HG03095 (cell line): ENCODE measurements at regions not wholly inside any gene's neighbourhood (a gene's known extent, or its start where the extent isn't known, plus 50 kb on each side); places are given as distances from the start of the nearest gene placed in this dataset.

ENCODE experiments used
- ATAC-seq: cut with Tn5 transposase; IDR thresholded peaks from one replicate; pipeline ENCODE4 v1.9.1; 2021; ENCODE audit warnings: moderate library complexity; ENCODE audit not compliant: unreplicated experiment

- no peak for ATAC-seq
Observed at GRCh38 chr6:113425977-113426660, 431.0 kb upstream of the MARCKS start.

DNA sequence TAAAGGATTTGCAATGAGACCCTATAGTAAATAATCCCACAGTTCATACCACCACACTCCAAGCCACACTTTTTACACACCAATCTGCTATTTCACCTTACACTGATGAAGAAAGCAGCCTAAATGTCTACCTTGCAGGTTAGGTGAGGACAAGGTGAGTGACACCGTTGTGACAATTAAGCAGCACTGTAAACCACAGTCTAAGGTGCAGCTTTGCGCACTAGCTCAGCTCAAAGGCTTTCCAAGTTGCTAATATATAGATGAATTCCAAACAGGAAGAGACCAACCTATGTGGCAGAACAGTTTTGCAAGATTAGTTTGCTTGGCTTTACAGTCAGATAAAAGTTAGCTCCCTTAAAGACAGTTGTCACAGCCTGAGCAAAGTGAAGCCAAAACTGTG is 429.5 kb upstream of the MARCKS start:
- no peak for ATAC-seq

GRCh38 chr6:113428702-113429101 is 428.4 kb upstream of the MARCKS start:
- no peak for ATAC-seq

- ATAC-seq, result no peak
Observed at GRCh38 chr6:113432521-113433334, 424.4 kb upstream of the MARCKS start.

GRCh38 chr6:113433335-113433991 is 423.7 kb upstream of the MARCKS start:
- ATAC-seq, result no peak

- no peak for ATAC-seq
Observed at GRCh38 chr6:113434641-113435040, 422.5 kb upstream of the MARCKS start.

- no peak for ATAC-seq
Observed at GRCh38 chr6:113437566-113437965, 419.6 kb upstream of the MARCKS start.

DNA sequence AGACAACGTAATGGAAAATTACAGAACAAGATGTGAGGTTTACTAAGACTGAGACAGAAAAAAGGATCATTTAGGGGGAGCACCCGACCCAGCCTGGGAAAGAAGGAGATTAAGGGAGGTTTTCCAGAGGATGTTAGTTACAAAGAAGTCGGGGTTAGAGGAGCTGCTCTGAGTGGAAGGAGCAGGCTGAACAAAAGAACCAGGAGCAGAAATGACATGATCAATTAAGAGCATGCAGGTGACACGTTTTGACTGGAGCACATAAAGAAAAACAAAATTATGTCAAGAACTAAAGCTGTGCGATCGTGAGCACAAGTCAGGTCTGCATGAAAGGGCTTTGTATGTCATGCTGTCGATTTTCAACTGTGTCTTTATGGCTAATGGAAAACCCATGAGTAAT is 417.3 kb upstream of the MARCKS start:
- ATAC-seq, result no peak

GRCh38 chr6:113442040-113442439 is 415.1 kb upstream of the MARCKS start:
- no peak for ATAC-seq

DNA sequence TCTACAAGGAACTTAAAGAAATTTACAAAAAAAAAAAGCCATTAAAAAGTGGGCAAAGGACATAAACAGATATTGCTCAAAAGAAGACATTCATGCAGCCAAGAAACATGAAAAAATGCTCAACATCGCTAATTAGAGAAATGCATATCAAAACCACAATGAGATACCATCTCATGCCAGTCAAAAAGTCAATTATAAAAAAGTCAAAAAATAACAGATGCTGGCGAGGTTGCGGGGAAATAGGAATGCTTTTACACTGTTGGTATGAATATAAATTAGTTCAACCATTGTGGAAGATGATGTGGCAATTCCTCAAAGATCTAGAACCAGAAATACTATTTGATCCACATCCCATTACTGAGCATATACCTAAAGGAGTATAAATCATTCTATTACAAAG is 411.9 kb upstream of the MARCKS start:
- no peak for ATAC-seq

DNA sequence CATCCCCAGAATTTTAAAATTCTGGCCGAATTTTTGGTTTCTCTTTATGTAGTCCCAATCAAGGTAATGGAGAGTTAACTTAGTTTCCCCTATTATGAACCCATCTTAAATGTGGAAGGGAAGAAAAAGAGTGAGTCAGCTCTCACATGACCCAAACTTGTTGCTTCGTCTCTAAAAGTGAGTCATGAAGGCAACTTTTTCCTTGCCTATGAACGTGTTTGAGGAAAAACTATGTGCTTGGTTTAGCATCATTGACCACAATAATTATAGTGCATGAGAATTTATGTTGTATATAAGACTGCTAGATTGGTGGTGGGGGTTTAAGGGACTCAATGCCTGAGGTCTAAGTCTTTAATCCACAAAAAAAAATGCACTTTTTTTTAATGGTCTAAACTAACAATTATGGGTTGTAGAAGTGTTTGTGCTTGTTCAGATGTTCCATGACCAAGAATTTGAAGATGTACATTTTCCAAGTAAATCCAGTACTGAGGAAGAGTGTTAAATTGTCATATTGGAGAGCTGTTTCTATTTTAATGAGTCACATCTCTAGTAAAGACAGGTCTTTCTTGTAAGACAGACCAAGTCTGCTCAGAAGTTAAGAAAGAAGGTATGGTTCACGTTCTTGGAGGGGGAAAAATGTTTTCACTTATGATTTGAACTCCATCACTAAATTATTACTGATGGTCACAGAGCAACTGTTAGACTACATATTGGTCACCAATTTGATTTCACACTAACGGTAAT is 409.9 kb upstream of the MARCKS start:
- ATAC-seq, result no peak

- no peak for ATAC-seq
Observed at GRCh38 chr6:113449051-113449450, 408.1 kb upstream of the MARCKS start.

DNA sequence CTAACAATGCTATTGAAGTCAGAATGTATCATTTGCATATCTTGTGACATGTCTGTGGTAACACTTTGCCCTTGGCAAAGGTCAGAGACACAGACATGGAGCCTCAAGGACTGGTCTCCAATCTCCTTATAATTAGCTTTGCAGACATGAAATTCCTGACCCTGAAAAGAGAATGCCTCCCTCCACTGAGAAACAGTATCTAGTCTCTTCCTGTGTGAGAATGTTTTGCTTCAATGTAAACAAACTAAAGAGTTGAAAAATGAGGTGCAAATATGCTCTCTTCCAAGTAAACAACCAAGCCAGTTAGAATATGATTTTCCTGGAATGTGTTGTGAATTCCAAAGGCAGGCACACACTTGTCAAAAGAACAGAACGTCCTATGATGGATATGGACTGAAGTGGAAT is 407.1 kb upstream of the MARCKS start:
- ATAC-seq, result no peak

- no peak for ATAC-seq
Observed at GRCh38 chr6:113451049-113451448, 406.1 kb upstream of the MARCKS start.

DNA sequence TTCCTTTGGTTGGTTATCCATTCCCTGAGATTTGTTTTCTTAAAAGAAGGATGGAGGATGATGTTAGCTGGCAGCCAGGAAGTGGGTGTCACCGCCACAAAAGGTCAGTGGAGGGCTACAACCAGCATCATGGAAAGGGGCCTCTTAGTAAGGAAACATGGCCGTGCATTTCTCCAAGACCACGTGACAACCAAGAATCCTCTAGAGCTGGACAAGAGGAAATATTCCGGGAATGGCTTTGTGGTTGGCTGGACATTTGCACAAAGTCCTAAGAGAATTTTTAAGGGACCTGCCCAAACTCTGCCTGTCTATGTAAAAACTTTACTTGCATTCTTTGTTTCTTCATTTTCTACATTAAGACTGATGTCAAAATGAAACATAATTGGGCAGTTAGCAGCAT is 399.9 kb upstream of the MARCKS start:
- ATAC-seq, result no peak

DNA sequence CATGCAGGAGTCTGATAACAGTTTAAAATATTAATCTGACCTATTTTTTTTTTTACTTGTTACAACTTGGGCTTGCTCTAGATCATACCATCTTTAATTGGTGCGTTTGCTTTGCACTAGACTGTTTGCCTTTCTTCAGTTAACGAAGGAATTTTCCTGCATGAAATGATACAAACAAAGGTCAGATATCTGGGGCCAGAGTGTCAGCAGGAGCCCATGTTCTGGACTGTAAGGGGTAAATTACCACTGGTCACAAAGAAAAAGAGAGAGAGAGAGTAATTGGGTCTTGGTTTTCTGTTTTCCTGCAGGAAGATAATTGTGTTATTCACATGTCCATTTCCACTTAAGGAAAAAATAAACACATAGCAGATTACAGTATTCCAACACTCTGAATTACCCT is 399.4 kb upstream of the MARCKS start:
- no peak for ATAC-seq

DNA sequence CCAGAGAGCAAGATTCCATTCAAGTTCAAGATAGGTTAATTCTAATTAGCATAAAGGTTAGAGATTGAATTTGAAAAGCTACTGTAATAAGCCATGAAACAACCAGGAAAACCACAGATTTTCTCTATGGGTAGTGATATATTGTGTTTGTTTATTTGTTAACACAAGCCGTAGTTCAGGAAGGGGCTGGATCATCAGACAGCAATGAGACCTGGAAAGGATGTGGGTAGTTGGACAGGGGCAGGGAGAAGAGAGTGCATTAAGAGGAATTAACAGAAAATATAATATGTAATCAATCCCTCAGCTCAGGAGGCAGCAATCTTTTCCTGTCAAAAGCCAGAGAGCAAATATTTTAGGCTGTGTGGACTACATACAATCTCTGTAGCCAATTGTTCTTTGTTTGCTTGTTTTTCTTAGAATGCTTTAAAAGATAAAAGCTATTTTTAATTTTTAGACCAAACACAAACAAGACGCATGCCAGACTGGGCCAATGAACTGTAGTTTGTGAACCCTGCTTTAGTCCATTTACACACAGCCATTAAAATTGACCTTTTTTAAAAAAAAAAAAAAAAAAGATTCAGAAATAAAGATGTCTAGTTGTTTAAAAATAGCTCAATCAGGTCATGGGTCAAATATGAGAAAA is 398.7 kb upstream of the MARCKS start:
- no peak for ATAC-seq

DNA sequence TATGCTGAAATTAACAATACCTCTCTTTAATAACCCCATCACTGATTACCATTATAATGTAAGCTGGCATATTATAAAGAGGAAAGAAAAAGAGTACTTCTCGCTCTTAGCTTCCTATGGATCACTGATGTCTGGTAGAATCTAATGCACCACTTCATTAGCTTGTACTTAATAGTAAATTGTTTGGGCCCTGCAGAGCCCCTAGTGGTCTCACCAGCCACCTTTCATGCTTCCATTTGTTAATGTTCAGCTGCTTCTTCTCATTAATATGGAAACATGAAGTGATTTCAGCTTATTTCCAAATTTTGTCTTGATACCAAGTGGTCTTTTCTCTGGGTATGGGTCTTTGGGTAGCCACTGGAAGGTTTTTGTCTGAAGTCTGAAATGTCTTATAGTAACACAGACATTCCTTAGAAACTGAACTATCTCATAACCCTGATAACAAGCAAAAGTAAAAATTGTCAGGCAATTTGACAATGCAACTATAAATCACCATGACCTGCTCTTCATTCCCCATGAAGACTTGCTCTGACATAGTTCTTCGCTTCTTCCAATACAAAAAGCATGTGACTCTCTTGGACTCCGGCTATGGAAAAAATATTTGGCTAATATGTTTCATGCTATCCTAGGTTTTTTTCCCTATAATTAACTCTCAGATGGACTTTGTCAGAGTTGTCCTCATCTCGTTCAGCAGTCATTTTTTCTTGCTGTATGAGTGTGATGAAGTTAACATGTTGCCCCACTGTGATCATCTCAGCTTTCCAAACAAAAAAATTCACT is 395.8 kb upstream of the MARCKS start:
- no peak for ATAC-seq

- ATAC-seq, result no peak
Observed at GRCh38 chr6:113464536-113464935, 392.6 kb upstream of the MARCKS start.

DNA sequence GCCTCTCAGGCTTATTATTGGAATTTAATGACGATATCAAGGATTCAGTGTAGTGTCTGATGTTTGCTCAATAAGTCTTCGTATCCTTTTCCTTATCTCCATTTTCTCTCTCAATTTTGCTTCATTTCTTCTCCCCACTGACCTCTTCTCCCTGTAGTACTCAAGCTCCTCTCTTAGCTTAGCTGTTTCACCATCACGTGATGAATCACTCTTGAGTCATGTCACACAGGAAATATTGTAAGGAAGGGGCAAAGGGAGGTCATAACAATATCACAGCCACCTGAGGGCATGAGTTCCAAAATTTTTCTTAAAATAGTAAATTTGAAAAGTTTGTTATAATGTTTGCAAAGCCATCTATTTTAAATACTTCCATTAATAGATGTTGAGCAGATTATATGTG is 392.2 kb upstream of the MARCKS start:
- ATAC-seq, result no peak
